NCI-H446 (cell line): ENCODE measurements at regions not wholly inside any gene's neighbourhood (a gene's known extent, or its start where the extent isn't known, plus 50 kb on each side); places are given as distances from the start of the nearest gene placed in this dataset.

Source experiments
- DNase-seq, 2 experiments: peaks; one replicate each; lab custom pipeline; 2025; lab: John Stamatoyannopoulos, UW

DNA sequence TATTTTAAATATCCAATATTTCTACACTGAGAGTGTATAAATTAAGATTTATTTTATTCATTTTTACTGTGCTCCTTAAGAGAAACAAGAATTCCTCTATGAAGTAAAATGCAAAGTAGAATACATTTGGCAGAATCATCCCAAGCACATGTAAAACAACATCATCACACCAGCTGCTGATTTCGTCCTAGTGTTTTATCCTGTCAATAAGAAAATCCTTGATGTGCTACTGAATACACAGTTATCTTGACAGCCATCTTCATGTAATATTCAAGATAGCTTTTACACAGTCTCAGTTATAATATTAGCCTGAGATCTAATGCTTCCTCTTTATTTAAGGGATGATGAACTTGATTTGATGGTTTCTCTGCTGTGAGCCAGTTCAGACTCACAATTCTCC is 282.4 kb downstream of the MZT1 start:
- no peak for DNase-seq

DNA sequence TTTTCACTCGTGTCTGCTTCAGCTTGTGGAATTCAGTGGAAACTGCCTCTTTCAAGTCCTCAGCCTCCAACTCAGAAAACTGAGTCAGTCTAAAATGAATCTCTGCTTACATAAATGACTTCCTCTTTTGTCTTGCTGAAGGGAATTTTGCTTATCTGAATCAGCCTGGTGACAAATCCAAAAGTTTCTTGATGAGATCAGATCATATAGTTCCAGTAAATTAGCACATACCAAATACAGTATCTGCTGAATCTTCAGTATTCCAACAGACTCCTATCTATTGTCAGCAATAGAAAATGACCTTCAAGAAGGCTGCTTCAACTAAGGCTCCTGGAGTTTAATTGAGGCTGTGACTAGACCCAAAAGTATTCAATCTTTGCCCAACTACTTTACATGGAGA is 290.0 kb downstream of the MZT1 start:
- no peak for DNase-seq

DNA sequence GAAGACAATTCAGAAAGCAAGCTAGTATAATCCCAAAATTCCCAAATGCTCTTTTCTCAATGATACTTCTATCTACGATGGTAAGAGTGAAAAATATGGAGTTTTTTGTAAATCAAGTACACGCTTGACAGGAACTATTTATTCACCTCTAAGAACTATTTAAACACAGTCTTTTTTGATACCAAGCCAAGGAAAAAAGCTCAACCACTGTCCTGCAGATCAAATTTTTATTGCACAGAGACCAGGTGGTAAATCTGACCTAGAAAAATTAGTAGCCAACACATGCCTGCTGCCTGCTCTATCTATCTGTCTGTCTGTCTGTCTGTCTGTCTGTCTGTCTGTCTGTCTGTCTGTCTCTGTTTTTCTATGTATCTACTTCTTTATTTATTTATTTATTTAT is 292.2 kb downstream of the MZT1 start:
- no peak for DNase-seq

DNA sequence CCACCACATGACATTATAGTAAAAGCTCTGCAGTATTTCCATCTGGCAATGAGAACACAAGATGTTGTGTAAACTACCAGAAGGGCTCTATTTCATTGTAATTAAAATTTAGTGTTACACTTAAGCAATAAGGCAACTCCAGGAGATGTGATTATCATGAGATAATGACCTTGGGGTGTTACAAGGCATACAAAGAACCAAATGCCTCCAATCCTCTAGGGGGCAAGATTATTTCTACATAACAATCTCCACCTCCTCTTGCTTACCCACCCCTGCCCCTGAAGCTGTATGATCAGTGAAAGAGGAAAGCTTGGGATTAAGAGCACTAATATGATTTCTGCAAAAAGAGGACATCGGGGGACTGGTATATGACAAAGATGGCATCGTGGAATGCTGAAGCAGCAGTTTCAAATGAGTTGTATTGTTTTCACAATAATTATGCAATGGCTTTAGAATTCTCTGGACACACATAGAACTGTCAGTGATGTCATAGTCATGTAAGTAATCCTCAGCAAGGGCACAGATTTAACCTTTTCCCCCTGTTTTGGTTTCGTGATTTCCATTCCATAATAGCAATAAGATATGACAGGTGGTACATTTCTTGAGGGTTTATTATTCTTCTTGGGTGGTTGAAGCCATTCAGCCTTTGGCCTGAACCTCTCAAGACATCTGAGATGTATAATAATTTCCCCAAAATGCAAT is 295.3 kb downstream of the MZT1 start:
- DNase-seq, result no peak

DNA sequence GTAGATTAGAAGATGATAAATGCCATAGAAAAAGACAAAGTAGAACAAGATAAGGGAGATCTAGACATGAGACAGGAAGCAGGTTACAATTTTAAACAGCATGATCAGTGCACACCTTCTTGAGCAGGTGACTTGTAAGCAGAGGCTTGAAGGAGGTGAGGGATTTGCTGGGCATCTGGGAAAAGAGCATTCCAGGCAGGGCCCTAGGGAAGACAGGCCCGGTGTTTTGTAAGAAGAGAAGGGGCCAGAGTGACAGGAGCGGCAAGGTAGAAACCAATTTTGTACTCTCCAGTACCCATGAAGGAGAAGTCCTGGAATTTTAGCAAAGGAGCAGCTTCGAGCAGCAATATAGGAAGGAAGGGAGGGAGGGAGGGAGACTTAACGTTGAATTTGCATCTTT is 296.5 kb downstream of the MZT1 start:
- no peak for DNase-seq

DNA sequence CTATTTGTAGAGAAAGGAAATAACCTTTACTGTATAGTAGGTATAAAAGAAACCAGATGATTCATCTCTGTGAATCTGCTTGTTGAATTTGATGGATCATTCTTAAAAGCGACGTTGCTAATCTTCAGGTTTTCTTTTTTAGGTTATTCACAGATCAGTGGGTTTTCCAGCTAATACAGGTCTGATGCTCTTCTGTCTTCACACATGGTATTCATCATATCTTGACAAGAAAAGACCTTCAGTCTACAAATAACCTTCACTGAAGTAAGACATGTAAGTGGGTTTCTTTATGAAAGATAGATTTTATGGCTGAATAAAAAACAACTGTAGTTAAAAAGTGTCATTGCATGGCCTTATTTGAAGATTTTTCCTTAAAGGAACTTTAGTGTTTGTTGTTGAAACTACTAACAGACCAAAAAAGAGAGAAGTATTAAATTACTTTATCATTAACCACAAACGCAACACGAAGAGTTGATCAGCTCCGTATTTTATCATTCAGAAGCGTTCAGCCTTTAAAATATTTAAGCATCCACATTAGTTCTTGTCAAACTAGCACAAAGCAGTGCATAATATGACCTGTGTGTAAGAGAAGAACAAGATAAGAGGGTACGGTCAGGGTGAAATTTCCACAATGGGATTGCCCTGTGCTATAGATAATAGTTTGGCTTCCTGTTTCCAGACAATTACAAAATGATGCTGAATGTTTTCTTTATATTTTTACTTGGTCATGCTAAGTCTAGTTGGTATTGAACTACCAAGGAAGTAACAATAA is 299.5 kb downstream of the MZT1 start:
- DNase-seq, result no peak

DNA sequence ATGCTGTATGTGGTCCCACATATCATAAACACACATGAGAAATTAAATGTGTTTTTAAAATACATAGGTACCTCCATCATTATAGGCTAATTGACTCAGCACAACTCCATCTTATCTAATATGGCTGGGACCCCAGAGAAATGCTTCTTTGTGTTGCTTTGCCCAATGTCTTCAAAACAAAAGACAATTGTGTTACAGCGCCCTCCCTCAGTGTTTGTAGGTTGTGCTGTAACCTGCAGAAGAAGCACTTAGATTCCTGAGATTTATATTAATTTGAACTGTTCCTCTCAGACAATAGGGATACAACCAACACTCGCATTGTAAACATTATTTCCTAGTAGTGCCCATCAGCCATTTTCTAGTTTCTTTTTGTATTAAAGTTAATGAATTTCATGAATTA is 303.4 kb downstream of the MZT1 start:
- no peak for DNase-seq

DNA sequence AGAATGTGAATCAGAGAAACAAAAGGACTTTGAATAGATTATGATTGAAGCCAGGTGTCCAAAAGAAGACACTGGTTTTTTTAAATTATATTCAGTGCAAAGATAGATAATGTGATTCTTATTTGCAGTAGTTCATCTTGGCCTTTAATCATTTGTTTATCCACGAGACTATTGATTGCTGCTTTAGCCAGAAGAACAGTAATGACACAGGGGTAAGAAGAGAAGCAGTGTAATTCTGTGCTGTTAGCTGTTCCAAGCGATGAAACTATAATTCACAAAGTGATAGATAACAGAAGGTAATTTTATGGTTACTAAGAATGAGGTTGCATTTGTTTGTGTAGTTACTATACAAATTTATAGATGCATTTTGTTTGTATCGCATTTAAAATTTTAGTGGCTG is 311.6 kb downstream of the MZT1 start:
- DNase-seq, result no peak

DNA sequence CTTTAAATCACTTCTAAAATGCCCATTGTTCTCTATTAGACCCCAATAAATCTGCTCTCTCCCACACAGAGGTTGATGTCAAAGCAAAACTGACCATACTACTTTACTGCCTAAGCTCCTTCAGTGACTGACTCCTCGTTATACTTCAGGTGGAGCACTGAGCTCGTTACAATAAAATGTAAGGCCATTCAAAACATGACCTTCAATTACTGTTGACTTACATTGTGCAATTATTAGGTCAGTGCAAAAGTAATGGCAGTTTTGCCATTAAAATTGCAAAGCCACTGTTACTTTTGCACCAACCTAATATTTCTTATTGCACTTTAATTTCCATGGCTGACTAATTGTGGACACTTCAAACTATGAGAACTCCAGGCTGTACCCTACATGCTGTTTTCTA is 314.9 kb downstream of the MZT1 start:
- DNase-seq, result no peak

DNA sequence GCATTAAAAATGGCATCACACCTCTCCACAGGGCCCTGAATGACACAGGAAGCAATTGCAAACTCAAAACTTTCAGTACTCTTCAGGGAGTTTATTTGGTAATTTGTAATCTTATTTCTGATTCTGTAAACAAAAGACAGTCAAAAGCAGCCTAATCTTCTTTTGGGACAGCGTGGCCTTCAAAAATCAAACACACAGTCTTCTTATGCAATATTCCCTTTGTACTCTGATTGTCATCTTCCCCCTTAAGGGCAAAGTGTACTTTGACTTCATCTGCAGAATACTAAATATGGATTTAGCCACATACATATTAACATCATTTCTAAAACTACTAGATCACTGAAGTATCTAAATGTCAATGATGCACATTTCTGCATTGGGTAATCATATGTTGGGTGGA is 322.0 kb downstream of the MZT1 start:
- no peak for DNase-seq

DNA sequence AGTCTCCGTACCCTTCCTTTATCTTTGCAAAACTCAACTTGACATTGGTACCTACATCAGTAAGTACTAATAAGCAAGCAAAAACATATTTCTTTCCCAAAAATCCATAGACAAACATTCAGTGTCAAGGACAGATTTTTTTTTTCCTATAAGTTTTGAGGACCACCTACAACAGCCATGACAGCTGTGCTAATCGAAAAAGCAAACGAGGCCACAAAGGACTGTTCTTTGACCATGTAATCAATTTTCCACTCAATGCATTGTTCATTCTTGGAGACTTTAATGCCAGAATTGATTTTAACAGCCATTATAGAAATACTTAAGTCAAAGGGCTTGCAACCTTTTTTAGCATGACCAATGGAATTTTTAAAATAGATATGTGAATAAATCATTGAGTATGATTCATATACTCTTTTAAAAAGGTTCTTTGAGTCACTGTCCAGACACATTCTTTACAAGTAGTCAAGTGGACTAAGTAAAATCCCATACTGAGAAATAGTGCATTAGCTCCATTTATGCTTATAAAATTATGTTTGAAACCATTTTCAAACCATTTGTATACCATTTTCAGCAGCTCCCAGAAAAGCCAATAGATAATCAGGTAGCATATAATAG is 323.9 kb downstream of the MZT1 start:
- DNase-seq, result no peak

DNA sequence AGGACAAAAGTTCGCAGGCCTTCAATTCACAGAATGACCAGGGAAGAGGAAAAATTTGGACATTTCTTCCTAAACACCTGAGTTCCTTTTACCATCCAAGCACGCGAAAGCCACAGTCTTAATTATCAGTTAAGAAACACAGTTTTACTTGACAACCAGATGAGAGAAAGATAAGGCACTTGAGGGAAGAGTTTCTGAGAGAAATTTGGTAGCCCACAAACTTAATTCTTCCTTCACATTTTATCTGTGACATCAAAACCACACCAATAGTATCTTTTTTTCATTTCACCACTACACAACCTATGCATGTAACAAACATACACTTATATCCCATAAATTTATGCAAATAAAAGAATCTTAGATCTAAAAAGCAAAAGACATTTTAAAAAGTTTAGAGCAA is 326.6 kb downstream of the MZT1 start:
- DNase-seq, result no peak

DNA sequence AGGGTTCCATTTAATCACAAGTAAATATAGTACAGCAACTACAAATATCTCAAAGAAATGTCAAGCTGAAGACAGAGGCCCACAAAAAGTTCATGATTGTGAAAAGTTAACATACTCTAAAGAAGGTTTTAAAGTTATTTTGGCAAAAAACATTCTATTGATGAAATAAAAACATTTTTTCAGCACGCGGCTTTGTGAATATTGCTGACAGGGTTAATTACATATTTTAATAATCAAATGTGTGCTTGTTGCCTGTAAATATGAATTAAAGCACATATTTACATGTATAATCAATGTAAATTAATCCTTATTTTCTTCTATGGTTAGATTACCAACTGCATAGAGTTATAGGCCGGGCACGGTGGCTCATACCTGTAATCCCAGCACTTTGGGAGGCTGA is 328.1 kb downstream of the MZT1 start:
- no peak for DNase-seq

DNA sequence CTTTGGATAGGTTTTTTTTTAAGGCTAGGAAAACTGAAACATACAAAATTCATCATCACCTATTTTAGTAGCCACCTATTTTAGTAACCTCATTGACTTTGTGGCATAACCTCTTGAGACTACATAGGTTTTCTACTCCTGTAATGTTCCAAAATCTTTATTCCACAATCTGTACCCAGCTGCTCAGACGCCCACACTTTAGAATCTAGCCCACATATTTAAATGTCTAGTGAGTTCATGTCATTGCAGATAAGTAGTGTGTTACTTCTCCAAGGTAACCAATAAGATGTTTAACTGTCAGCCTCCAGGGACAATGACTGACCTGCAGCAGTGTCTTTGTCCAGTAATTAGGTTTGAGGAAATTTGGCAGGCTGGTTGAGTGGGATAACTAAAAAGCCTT is 330.2 kb downstream of the MZT1 start:
- no peak for DNase-seq

DNA sequence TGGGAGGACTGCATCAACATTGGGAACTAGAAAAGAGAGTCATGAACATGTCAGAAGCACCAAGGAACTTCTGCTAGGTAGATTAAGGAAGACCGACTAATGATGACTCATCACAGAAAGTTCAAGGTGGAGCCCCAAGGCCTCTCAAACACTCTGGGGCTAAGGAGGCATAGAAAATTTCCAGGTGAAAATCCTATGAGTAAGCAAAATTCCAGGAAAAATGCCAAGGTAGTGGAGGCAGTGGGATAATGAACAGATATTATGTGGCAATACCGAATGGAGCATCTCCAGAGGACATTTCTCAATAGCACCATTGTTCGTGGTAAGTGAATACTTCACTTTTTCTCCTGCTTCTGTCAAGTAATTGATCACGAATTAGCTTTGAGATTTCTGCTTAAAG is 336.5 kb downstream of the MZT1 start:
- DNase-seq, result no peak

DNA sequence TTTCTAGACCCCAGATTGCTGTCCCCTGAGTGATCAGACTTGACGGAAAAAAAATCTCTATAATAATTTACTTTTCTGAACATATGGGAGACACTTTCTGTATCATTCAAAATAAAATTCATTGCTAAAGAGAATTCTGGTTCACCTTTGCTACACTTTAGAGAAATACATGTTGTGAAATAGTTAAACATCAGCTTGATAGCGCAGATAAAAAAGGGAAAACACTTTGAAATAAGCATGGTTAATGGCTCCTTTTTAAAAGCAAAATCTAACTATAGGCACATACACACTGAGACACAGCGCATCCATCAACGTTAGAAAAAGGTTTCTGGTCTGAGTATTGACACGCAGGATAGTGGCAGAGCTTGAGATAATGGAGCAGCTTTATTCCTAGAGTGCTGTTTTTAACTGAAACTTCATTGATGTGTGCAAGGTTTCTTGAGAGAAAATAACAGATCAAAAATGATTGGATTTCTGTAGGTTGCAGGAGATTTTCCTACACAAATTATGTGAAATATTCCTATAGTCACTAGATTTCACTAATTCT is 341.2 kb downstream of the MZT1 start:
- no peak for DNase-seq

DNA sequence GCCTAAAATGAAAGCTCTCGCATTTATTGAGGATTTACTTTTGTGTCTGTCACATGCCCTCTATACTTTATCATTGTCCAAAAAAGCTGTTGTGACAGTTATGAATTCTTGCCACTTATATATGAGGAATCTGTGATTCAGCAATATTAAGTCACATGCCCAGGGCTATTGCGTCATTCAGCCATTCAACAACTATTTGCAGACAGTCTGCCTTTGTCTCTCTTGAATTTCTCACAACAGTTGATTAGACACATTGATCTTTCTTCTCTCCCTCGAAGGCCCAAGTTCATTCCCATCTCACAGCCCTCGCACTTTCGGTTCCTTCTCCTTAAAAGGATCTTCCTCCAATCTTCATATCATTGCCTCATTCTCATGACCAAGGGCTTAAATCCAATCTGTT is 342.6 kb downstream of the MZT1 start:
- no peak for DNase-seq

DNA sequence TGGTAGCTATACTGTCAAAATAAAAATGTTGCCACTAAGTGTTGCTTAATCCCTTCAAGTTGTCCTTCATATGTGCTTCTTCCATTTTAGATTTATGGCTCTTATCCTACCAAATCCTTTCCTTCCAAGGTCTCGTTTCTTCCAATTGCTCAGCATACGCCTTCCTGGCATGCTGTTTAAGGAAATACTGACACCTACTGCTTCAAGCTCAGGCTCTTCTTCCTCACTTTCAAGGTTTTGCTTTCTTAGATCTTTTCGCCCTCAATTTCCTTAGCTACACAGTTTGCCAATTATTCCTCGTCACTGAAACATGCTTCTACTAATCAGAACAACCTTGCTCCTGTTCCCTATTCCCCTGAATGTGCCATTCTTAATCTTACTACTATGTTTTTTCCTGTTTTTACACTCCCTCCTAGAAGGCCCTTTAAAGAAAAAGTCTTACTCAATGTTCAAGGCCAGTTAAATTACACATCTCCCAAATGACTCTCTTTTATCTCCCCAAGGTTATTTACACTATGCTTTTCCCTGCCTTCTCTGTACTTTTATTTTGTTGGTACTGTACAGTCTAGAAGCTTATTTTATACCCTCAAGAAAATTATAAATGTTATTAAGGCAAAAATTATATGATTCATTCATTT is 343.1 kb downstream of the MZT1 start:
- no peak for DNase-seq

DNA sequence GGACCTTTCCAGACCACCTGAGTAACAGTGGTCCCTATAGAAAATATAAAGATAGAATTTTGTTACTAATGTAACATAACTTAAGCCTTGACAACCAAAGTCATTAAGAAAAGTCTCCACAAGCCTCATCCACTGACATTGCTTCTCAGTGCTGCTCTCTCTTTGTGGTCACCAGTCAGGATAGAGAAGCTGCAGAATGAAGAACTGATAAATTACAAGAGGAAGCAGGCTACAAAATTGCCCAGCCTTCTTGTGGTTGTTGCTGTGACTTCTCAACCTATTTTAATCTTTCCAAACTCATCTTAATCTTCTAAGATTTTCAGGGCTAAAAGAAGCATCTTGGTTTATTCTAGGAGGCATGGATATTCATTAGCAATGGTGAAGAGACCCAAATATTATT is 343.8 kb downstream of the MZT1 start:
- no peak for DNase-seq

DNA sequence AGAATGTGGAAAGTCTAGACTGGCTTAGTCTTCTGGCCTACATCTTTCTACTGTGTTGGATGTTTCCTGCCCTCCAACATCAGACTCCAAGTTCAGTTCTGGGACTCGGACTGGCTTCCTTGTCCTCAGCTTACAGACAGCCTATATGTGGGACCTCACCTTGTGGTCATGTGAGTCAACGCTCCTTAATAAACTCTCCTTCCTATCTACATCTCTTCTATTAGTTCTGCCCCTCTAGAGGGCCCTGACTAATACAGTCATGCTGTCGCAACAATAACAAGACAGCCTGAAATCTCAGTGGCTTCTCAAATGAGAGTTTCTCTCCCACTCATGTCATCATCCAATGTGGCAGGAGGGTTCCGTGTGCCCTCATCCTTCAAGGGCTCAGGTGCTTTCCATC is 347.8 kb downstream of the MZT1 start:
- no peak for DNase-seq

DNA sequence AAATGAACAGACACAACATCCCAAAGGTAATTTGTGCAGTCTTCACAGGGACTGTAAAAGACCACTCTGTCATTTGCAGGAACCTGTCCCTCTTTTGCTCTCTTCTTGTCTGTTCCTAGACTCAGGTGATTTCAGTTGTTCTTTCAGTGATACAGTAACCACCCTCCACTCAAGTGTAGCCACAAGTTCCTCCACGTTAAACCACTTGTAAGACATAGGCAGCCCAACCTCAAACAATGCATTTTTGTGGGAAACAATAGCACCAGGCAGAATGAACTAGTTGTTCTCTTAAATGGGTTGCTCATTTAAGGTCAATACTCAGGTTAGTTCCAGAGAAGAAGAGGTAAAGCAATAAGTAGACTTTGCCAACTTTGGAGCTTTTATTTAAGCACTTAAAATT is 359.4 kb downstream of the MZT1 start:
- DNase-seq, result no peak

DNA sequence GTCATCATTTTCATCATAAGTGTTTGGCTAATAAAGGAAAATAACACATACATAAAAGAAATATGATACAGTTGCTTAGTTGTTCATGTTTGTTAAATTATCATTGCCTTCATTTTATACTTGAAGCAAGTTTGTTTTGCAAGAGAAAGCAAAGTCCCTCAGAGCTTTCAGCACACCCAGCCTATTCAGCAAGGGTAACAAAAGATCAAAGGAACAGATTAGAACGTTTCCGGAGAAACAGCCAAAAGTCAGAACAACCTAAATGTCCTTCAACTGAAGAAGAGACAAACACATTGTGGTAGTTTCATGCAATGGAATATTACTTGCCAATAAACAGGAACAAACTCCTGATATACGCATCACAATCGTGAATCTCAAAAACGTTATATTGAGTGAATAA is 380.7 kb downstream of the MZT1 start:
- no peak for DNase-seq

DNA sequence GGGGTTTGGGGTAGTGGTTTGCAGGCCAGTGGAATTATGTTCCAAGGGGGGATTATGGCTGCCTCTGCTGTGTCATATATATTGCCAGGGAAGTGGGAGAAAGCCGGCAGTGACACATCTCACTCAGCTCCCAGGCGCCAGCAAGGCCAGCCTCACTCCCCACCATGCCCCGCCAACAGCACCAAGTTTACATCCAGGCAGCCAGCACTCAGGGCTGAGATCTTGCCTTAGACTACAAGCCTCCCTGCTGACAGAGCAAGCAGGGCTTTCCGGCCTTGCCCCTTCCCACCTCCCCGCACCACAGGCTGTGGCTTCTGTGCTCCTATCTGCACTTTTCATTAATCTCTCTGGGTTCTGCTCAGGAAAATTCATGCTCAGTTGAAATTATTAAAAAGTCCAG is 385.1 kb downstream of the MZT1 start:
- DNase-seq, result no peak
